GM23248 (cell line): ENCODE measurements at regions not wholly inside any gene's neighbourhood (a gene's known extent, or its start where the extent isn't known, plus 50 kb on each side); places are given as distances from the start of the nearest gene placed in this dataset.

Experiments used
- EZH2 ChIP-seq: fragments of 200-600 bp; sonication (generic); IDR thresholded peaks from 2 replicates; pipeline ENCODE4 v1.6.1; 2018; ENCODE audit warnings: antibody characterized with exemption, mild to moderate bottlenecking; ENCODE audit not compliant: insufficient read depth, poor library complexity, severe bottlenecking
- EZH2phosphoT487 ChIP-seq: fragments of 200-600 bp; sonication (generic); IDR thresholded peaks from 2 replicates; pipeline ENCODE4 v1.6.1; 2018; ENCODE audit warnings: antibody characterized with exemption, moderate library complexity, mild to moderate bottlenecking, low read depth; ENCODE audit not compliant: insufficient read depth

- TF ChIP-seq EZH2 (no peak), EZH2phosphoT487 (no peak)
These were observed 128.1 kb downstream of the MFAP3L start for GRCh38 chr4:169898095-169898494.
